ENCODE measurements at regions not wholly inside any gene's neighbourhood (a gene's known extent, or its start where the extent isn't known, plus 50 kb on each side); places are given as distances from the start of the nearest gene placed in this dataset.

GRCh38 chr14:53663709-53664108 lies 292.9 kb downstream of the BMP4 start (continued):
- TF ChIP-seq ETV6 (IDR thresholded peaks at IDR 0.05; ENCODE audit: borderline replicate concordance in 1 of 2, low read depth in 2 of 2, low read length in 1 of 2) (no peak), ETV6 (CRISPR knock-in tag; IDR thresholded peaks at IDR 0.05; ENCODE audit: borderline replicate concordance) (no peak), SIN3B (IDR thresholded peaks at IDR 0.05; ENCODE audit: low read depth) (no peak), SAFB (IDR thresholded peaks at IDR 0.05; ENCODE audit: borderline replicate concordance, low read depth, low read length) (no peak)

GRCh38 chr14:53655080-53655785 lies 301.4 kb downstream of the BMP4 start:
- no peak for FAIRE-seq
- TF ChIP-seq SMARCA4 (IDR thresholded peaks at IDR 0.05), result no peak
- TF ChIP-seq E2F8 (IDR thresholded peaks at IDR 0.05; ENCODE audit: low read depth, partially characterized antibody), result no peak
- no peak for TF ChIP-seq MEIS2 (IDR thresholded peaks at IDR 0.05; ENCODE audit: partially characterized antibody)
- no peak for TF ChIP-seq CREB1 (IDR thresholded peaks at IDR 0.05)
- TF ChIP-seq CREB1 (CRISPR knock-in tag; IDR thresholded peaks at IDR 0.05), result no peak
- TF ChIP-seq SETDB1 (IDR thresholded peaks at IDR 0.05; ENCODE audit: low read length), result no peak
- no peak for TF ChIP-seq PTRF (tag; IDR thresholded peaks at IDR 0.05)
- no peak for TF ChIP-seq KDM1A (IDR thresholded peaks at IDR 0.05)
- no peak for TF ChIP-seq NKRF (IDR thresholded peaks at IDR 0.05; ENCODE audit: borderline replicate concordance)
- TF ChIP-seq HSF4 (CRISPR knock-in tag; IDR thresholded peaks at IDR 0.05; ENCODE audit: borderline replicate concordance), result no peak
- no peak for TF ChIP-seq CTCFL (IDR thresholded peaks at IDR 0.05; ENCODE audit: borderline replicate concordance, insufficient read depth, low read depth, low read length, poor library complexity, severe bottlenecking)
- TF ChIP-seq RAD51 (IDR thresholded peaks at IDR 0.05; ENCODE audit: borderline replicate concordance, low read depth), result no peak

More at GRCh38 chr14:53655080-53655785, 301.4 kb downstream of the BMP4 start:
- H2AFZ ChIP-seq (ENCODE audit: low read depth, low read length), result no peak overlapping the region
- H3K9me3 ChIP-seq (replicated peaks; ENCODE audit: control insufficient read depth, insufficient read depth, low read depth, low read length), result no peaks in the 10 kb centered on the region; the same call in 1 of the 2 replicates
- no peaks in the 10 kb centered on the region for H3K4me1 ChIP-seq (replicated peaks in 1 of 2; ENCODE audit: control insufficient read depth in 2 of 2, insufficient read depth in 2 of 2, low read length in 2 of 2)
- ATAC-seq, result no peak
- H3K4me3 ChIP-seq, result no peak overlapping the region
- intact Hi-C loops (cut with micrococcal nuclease) (no loop called here), in situ Hi-C loops (cut with MboI) (no loop called here)
- H3K9ac ChIP-seq (ENCODE audit: insufficient read depth in 1 of 2, low read depth in 2 of 2, low read length in 2 of 2), result no peak overlapping the region
- no peaks in the 10 kb centered on the region for H3K36me3 ChIP-seq (ENCODE audit: control insufficient read depth, insufficient read depth, low read length)
- H3K4me2 ChIP-seq (ENCODE audit: insufficient read depth, low read length), result no peak overlapping the region
- BruUV-seq (replicated peaks), result no TSS peak
- ChIA-PET POLR2A (no interaction called here), CTCF (ENCODE audit: low intra/inter-chr PET ratio) (no interaction called here)
- no peak for DNase-seq (ENCODE audit: extremely low read depth in 1 of 4, low spot score in 3 of 4)
- H3K9me1 ChIP-seq (ENCODE audit: control insufficient read depth, insufficient read depth, low read length), result no peaks in the 10 kb centered on the region
- no peaks in the 10 kb centered on the region for H3K79me2 ChIP-seq (ENCODE audit: control insufficient read depth, insufficient read depth, low read length)
- H3K27me3 ChIP-seq (ENCODE audit: control insufficient read depth in 2 of 2, insufficient read depth in 2 of 2, low read length in 2 of 2), result no peaks in the 10 kb centered on the region
- H3K27ac ChIP-seq (ENCODE audit: extremely low read depth, low read depth, low read length), result no peak overlapping the region
- 0% methylated on average over 3 of the region's 3 CpGs for WGBS (ENCODE audit: insufficient coverage, low coverage, missing lambda C conversion rate)
- H4K20me1 ChIP-seq (replicated peaks; ENCODE audit: control insufficient read depth, insufficient read depth, low read length), result no peaks in the 10 kb centered on the region
